ENCODE measurements at regions not wholly inside any gene's neighbourhood (a gene's known extent, or its start where the extent isn't known, plus 50 kb on each side); places are given as distances from the start of the nearest gene placed in this dataset.
"Not testable (repeated sequence)": the region's sequence is repeated elsewhere in the genome, so short reads cannot be mapped to it uniquely, and the experiment has no call there.

GRCh38 chr14:105730731-105731130, 204.3 kb downstream of the TMEM121 start:
- H3K27me3 ChIP-seq (ENCODE audit: low read depth); H3K36me3 ChIP-seq; intact Hi-C loops (cut with micrococcal nuclease); DNase-seq; H3K4me3 ChIP-seq; H3K4me1 ChIP-seq; H3K27ac ChIP-seq (replicated peaks): not testable (repeated sequence)
- peaks cover 13% of the 10 kb centered on the region for H3K9me3 ChIP-seq (replicated peaks)

GRCh38 chr14:105731221-105731985, 205.0 kb downstream of the TMEM121 start:
- intact Hi-C loops (cut with micrococcal nuclease) = not testable (repeated sequence)

GRCh38 chr14:105733081-105734065, 207.0 kb downstream of the TMEM121 start:
- TF ChIP-seq CTCF (IDR thresholded peaks at IDR 0.05; ENCODE audit: borderline replicate concordance) = no peak
- H3K4me1 ChIP-seq = no peaks in the 10 kb centered on the region
- DNase-seq = no peak
- peaks cover 6% of the 10 kb centered on the region for H3K9me3 ChIP-seq (replicated peaks)
- H3K36me3 ChIP-seq = no peaks in the 10 kb centered on the region
- no peak overlapping the region for H3K27ac ChIP-seq (replicated peaks)
- intact Hi-C loops (cut with micrococcal nuclease) = no loop called here
- H3K27me3 ChIP-seq (ENCODE audit: low read depth) = no peaks in the 10 kb centered on the region
- no peak overlapping the region for H3K4me3 ChIP-seq

More at GRCh38 chr14:105731221-105731985, 205.0 kb downstream of the TMEM121 start:
- not testable (repeated sequence) for DNase-seq; H3K27me3 ChIP-seq (ENCODE audit: low read depth); H3K4me3 ChIP-seq; H3K4me1 ChIP-seq; H3K27ac ChIP-seq (replicated peaks); H3K36me3 ChIP-seq
- H3K9me3 ChIP-seq (replicated peaks) = peaks cover 13% of the 10 kb centered on the region

- DNase-seq; H3K27me3 ChIP-seq (ENCODE audit: low read depth); H3K36me3 ChIP-seq; H3K4me3 ChIP-seq; H3K9me3 ChIP-seq (replicated peaks); H3K27ac ChIP-seq (replicated peaks); H3K4me1 ChIP-seq; intact Hi-C loops (cut with micrococcal nuclease): not testable (repeated sequence)
Measured at GRCh38 chr14:105734241-105734640, 207.9 kb downstream of the TMEM121 start.

GRCh38 chr14:105736331-105736730, 209.9 kb downstream of the TMEM121 start:
- intact Hi-C loops (cut with micrococcal nuclease); H3K4me3 ChIP-seq; H3K9me3 ChIP-seq (replicated peaks); H3K4me1 ChIP-seq; H3K36me3 ChIP-seq; H3K27me3 ChIP-seq (ENCODE audit: low read depth); DNase-seq; H3K27ac ChIP-seq (replicated peaks): not testable (repeated sequence)

GRCh38 chr14:105737504-105738246, 211.3 kb downstream of the TMEM121 start:
- no peaks in the 10 kb centered on the region for H3K4me1 ChIP-seq
- no peak for TF ChIP-seq CTCF (IDR thresholded peaks at IDR 0.05; ENCODE audit: borderline replicate concordance)
- DNase-seq = no peak
- H3K4me3 ChIP-seq = no peak overlapping the region
- H3K27ac ChIP-seq (replicated peaks) = no peak overlapping the region
- no peaks in the 10 kb centered on the region for H3K36me3 ChIP-seq
- intact Hi-C loops (cut with micrococcal nuclease) = no loop called here
- H3K27me3 ChIP-seq (ENCODE audit: low read depth) = no peaks in the 10 kb centered on the region
- no peaks in the 10 kb centered on the region for H3K9me3 ChIP-seq (replicated peaks)

- Histone ChIP-seq H3K9me3 (replicated peaks) (no peaks in the 10 kb centered on the region), H3K4me1 (no peaks in the 10 kb centered on the region), H3K36me3 (no peaks in the 10 kb centered on the region), H3K27ac (replicated peaks) (no peak overlapping the region), H3K4me3 (no peak overlapping the region), H3K27me3 (ENCODE audit: low read depth) (no peaks in the 10 kb centered on the region)
- no peak for DNase-seq
- no peak for TF ChIP-seq CTCF (IDR thresholded peaks at IDR 0.05; ENCODE audit: borderline replicate concordance)
- intact Hi-C loops (cut with micrococcal nuclease) = no loop called here
Measured at GRCh38 chr14:105738638-105739037, 212.3 kb downstream of the TMEM121 start.
